ENCODE measurements at regions not wholly inside any gene's neighbourhood (a gene's known extent, or its start where the extent isn't known, plus 50 kb on each side); places are given as distances from the start of the nearest gene placed in this dataset.

- DNase-seq, result no peak
These were observed 237.9 kb upstream of the CD180 start for GRCh38 chr5:67434466-67434865.

- no peak for DNase-seq
These were observed 236.0 kb upstream of the CD180 start for GRCh38 chr5:67432606-67433005.

GRCh38 chr5:67431191-67431590 lies 234.6 kb upstream of the CD180 start:
- no peak for DNase-seq

GRCh38 chr5:67427850-67428298 lies 231.3 kb upstream of the CD180 start:
- DNase-seq, result no peak

- DNase-seq, result no peak
These were observed 230.6 kb upstream of the CD180 start for GRCh38 chr5:67426961-67427849.

- no peak for DNase-seq
These were observed 228.9 kb upstream of the CD180 start for GRCh38 chr5:67425514-67425913.

- DNase-seq, result no peak
These were observed 221.2 kb upstream of the CD180 start for GRCh38 chr5:67417839-67418238.

GRCh38 chr5:67416986-67417385 lies 220.4 kb upstream of the CD180 start:
- no peak for DNase-seq

- no peak for DNase-seq
These were observed 219.7 kb upstream of the CD180 start for GRCh38 chr5:67416133-67416937.

- no peak for DNase-seq
These were observed 218.1 kb upstream of the CD180 start for GRCh38 chr5:67414712-67415111.

GRCh38 chr5:67413721-67414120 lies 217.1 kb upstream of the CD180 start:
- no peak for DNase-seq

- no peak for DNase-seq
These were observed 212.7 kb upstream of the CD180 start for GRCh38 chr5:67409126-67409777.

- no peak for DNase-seq
These were observed 211.4 kb upstream of the CD180 start for GRCh38 chr5:67407979-67408378.

GRCh38 chr5:67405755-67406154 lies 209.2 kb upstream of the CD180 start:
- DNase-seq, result no peak

- DNase-seq, result no peak
These were observed 208.4 kb upstream of the CD180 start for GRCh38 chr5:67405101-67405364.

GRCh38 chr5:67404256-67405100 lies 207.9 kb upstream of the CD180 start:
- DNase-seq, result no peak

- DNase-seq, result no peak
These were observed 205.9 kb upstream of the CD180 start for GRCh38 chr5:67402526-67402925.

GRCh38 chr5:67401172-67401571 lies 204.6 kb upstream of the CD180 start:
- DNase-seq, result no peak

- DNase-seq, result no peak
These were observed 204.2 kb upstream of the CD180 start for GRCh38 chr5:67400752-67401151.

GRCh38 chr5:67395790-67396418 lies 199.3 kb upstream of the CD180 start:
- no peak for DNase-seq

GRCh38 chr5:67393211-67393610 lies 196.6 kb upstream of the CD180 start:
- DNase-seq, result no peak

- DNase-seq, result no peak
These were observed 194.3 kb upstream of the CD180 start for GRCh38 chr5:67390935-67391334.
